ENCODE measurements at regions not wholly inside any gene's neighbourhood (a gene's known extent, or its start where the extent isn't known, plus 50 kb on each side); places are given as distances from the start of the nearest gene placed in this dataset.
"Not testable (repeated sequence)": the region's sequence is repeated elsewhere in the genome, so short reads cannot be mapped to it uniquely, and the experiment has no call there.

- no peak for DNase-seq (ENCODE audit: low read depth)
- in situ Hi-C loops (cut with HindIII; ENCODE audit: low pct_unique_long_range_greater_than_20kb, low sequenced_read_pairs), result no loop called here
These were observed 320.2 kb downstream of the MEX3B start for GRCh38 chr15:81725590-81725989.

- in situ Hi-C loops (cut with HindIII; ENCODE audit: low pct_unique_long_range_greater_than_20kb, low sequenced_read_pairs), result no loop called here
- no peak for DNase-seq (ENCODE audit: low read depth)
These were observed 321.3 kb downstream of the MEX3B start for GRCh38 chr15:81724536-81724935.

GRCh38 chr15:81723701-81724100 lies 322.1 kb downstream of the MEX3B start:
- no peak for DNase-seq (ENCODE audit: low read depth)
- in situ Hi-C loops (cut with HindIII; ENCODE audit: low pct_unique_long_range_greater_than_20kb, low sequenced_read_pairs), result no loop called here

GRCh38 chr15:81723113-81723651 lies 322.6 kb downstream of the MEX3B start:
- DNase-seq (ENCODE audit: low read depth), result no peak
- in situ Hi-C loops (cut with HindIII; ENCODE audit: low pct_unique_long_range_greater_than_20kb, low sequenced_read_pairs), result no loop called here

- in situ Hi-C loops (cut with HindIII; ENCODE audit: low pct_unique_long_range_greater_than_20kb, low sequenced_read_pairs); DNase-seq (ENCODE audit: low read depth): not testable (repeated sequence)
These were observed 329.4 kb downstream of the MEX3B start for GRCh38 chr15:81716468-81716867.

- DNase-seq (ENCODE audit: low read depth), result no peak
- in situ Hi-C loops (cut with HindIII; ENCODE audit: low pct_unique_long_range_greater_than_20kb, low sequenced_read_pairs), result no loop called here
These were observed 335.5 kb downstream of the MEX3B start for GRCh38 chr15:81710328-81710727.

- in situ Hi-C loops (cut with HindIII; ENCODE audit: low pct_unique_long_range_greater_than_20kb, low sequenced_read_pairs), result not testable (repeated sequence)
These were observed 332.9 kb upstream of the TMC3 start for GRCh38 chr15:81706816-81707346.

GRCh38 chr15:81705727-81706126 lies 331.7 kb upstream of the TMC3 start:
- in situ Hi-C loops (cut with HindIII; ENCODE audit: low pct_unique_long_range_greater_than_20kb, low sequenced_read_pairs); DNase-seq (ENCODE audit: low read depth): not testable (repeated sequence)

More at GRCh38 chr15:81706816-81707346, 332.9 kb upstream of the TMC3 start:
- DNase-seq (ENCODE audit: low read depth), result not testable (repeated sequence)

GRCh38 chr15:81686021-81686420 lies 312.0 kb upstream of the TMC3 start:
- in situ Hi-C loops (cut with HindIII; ENCODE audit: low pct_unique_long_range_greater_than_20kb, low sequenced_read_pairs), result no loop called here
- DNase-seq (ENCODE audit: low read depth), result no peak

GRCh38 chr15:81685237-81685636 lies 311.2 kb upstream of the TMC3 start:
- in situ Hi-C loops (cut with HindIII; ENCODE audit: low pct_unique_long_range_greater_than_20kb, low sequenced_read_pairs), result no loop called here
- DNase-seq (ENCODE audit: low read depth), result no peak

- DNase-seq (ENCODE audit: low read depth), result no peak
- in situ Hi-C loops (cut with HindIII; ENCODE audit: low pct_unique_long_range_greater_than_20kb, low sequenced_read_pairs), result no loop called here
These were observed 306.8 kb upstream of the TMC3 start for GRCh38 chr15:81680829-81681228.

- peak; percentile 43 for DNase-seq (ENCODE audit: low read depth)
- in situ Hi-C loops (cut with HindIII; ENCODE audit: low pct_unique_long_range_greater_than_20kb, low sequenced_read_pairs), result no loop called here
These were observed 292.8 kb upstream of the TMC3 start for GRCh38 chr15:81666839-81667238.

- in situ Hi-C loops (cut with HindIII; ENCODE audit: low pct_unique_long_range_greater_than_20kb, low sequenced_read_pairs), result no loop called here
- no peak for DNase-seq (ENCODE audit: low read depth)
These were observed 287.0 kb upstream of the TMC3 start for GRCh38 chr15:81660976-81661375.

GRCh38 chr15:81653259-81653658 lies 279.2 kb upstream of the TMC3 start:
- DNase-seq (ENCODE audit: low read depth), result no peak
- in situ Hi-C loops (cut with HindIII; ENCODE audit: low pct_unique_long_range_greater_than_20kb, low sequenced_read_pairs), result no loop called here

- DNase-seq (ENCODE audit: low read depth), result no peak
- in situ Hi-C loops (cut with HindIII; ENCODE audit: low pct_unique_long_range_greater_than_20kb, low sequenced_read_pairs), result no loop called here
These were observed 271.5 kb upstream of the TMC3 start for GRCh38 chr15:81645470-81645869.

GRCh38 chr15:81643771-81644170 lies 269.8 kb upstream of the TMC3 start:
- in situ Hi-C loops (cut with HindIII; ENCODE audit: low pct_unique_long_range_greater_than_20kb, low sequenced_read_pairs), result no loop called here
- no peak for DNase-seq (ENCODE audit: low read depth)

- DNase-seq (ENCODE audit: low read depth), result no peak
- in situ Hi-C loops (cut with HindIII; ENCODE audit: low pct_unique_long_range_greater_than_20kb, low sequenced_read_pairs), result no loop called here
These were observed 268.5 kb upstream of the TMC3 start for GRCh38 chr15:81642451-81642990.

GRCh38 chr15:81636064-81636463 lies 262.1 kb upstream of the TMC3 start:
- in situ Hi-C loops (cut with HindIII; ENCODE audit: low pct_unique_long_range_greater_than_20kb, low sequenced_read_pairs); DNase-seq (ENCODE audit: low read depth): not testable (repeated sequence)

GRCh38 chr15:81633889-81634288 lies 259.9 kb upstream of the TMC3 start:
- DNase-seq (ENCODE audit: low read depth), result no peak
- in situ Hi-C loops (cut with HindIII; ENCODE audit: low pct_unique_long_range_greater_than_20kb, low sequenced_read_pairs), result no loop called here

GRCh38 chr15:81625896-81626295 lies 251.9 kb upstream of the TMC3 start:
- DNase-seq (ENCODE audit: low read depth), result no peak
- in situ Hi-C loops (cut with HindIII; ENCODE audit: low pct_unique_long_range_greater_than_20kb, low sequenced_read_pairs), result no loop called here
